OCI-LY1 (cell line): ENCODE measurements at regions not wholly inside any gene's neighbourhood (a gene's known extent, or its start where the extent isn't known, plus 50 kb on each side); places are given as distances from the start of the nearest gene placed in this dataset.

ENCODE experiments used
- EZH2 ChIP-seq: fragments of 200-600 bp; sonication (generic), shearing (Covaris generic); IDR thresholded peaks from 2 replicates; pipeline ENCODE4 v1.8.0; 2017; ENCODE audit warnings: borderline replicate concordance, mixed run types, mild to moderate bottlenecking, antibody characterized with exemption, low read length, moderate library complexity, mixed read lengths
- TF ChIP-seq, protein P1 (sequence below): fragments of 200-600 bp; sonication (generic), shearing (Covaris generic); IDR thresholded peaks from 2 replicates; pipeline ENCODE4 v1.5.1; 2017; ENCODE audit warnings: mild to moderate bottlenecking, antibody characterized with exemption, low read length, moderate library complexity, mixed read lengths

GRCh38 chr3:34359064-34359463 is 560.6 kb downstream of the PDCD6IP start:
- TF ChIP-seq, protein P1, sequence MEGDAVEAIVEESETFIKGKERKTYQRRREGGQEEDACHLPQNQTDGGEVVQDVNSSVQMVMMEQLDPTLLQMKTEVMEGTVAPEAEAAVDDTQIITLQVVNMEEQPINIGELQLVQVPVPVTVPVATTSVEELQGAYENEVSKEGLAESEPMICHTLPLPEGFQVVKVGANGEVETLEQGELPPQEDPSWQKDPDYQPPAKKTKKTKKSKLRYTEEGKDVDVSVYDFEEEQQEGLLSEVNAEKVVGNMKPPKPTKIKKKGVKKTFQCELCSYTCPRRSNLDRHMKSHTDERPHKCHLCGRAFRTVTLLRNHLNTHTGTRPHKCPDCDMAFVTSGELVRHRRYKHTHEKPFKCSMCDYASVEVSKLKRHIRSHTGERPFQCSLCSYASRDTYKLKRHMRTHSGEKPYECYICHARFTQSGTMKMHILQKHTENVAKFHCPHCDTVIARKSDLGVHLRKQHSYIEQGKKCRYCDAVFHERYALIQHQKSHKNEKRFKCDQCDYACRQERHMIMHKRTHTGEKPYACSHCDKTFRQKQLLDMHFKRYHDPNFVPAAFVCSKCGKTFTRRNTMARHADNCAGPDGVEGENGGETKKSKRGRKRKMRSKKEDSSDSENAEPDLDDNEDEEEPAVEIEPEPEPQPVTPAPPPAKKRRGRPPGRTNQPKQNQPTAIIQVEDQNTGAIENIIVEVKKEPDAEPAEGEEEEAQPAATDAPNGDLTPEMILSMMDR: no peak
- TF ChIP-seq EZH2: no peak
